SK-N-SH treated with all-trans-retinoic acid at 6 μM for 48 hours (cell line): ENCODE measurements at regions not wholly inside any gene's neighbourhood (a gene's known extent, or its start where the extent isn't known, plus 50 kb on each side); places are given as distances from the start of the nearest gene placed in this dataset.

Experiments used
- ATAC-seq: fragments of 200-7000 bp; cut with Tn5 transposase; 3 replicates; pipeline ENCODE4 v1.9.1; 2020; ENCODE audit warnings: mild to moderate bottlenecking, moderate library complexity
- ARNTL ChIP-seq: fragments of 450-650 bp; formaldehyde crosslinking; IDR thresholded peaks from 2 replicates; pipeline ENCODE4 v1.5.0; 2020; ENCODE audit warnings: low read depth, mild to moderate bottlenecking, moderate library complexity, borderline replicate concordance
- BACH2 ChIP-seq: fragments of 250-450 bp; sonication (Bioruptor Pico); IDR thresholded peaks from 2 replicates; pipeline ENCODE4 v1.9.0; 2021; ENCODE audit warnings: mild to moderate bottlenecking, borderline replicate concordance
- CSDC2 ChIP-seq: fragments of 250-450 bp; sonication (Bioruptor Pico); IDR thresholded peaks from 2 replicates; pipeline ENCODE4 v1.5.0; 2020; ENCODE audit warnings: mild to moderate bottlenecking, moderate library complexity
- ESRRG ChIP-seq: fragments of 250-450 bp; sonication (Bioruptor Pico); IDR thresholded peaks from 2 replicates; pipeline ENCODE4 v1.6.1; 2021; ENCODE audit warnings: mild to moderate bottlenecking
- GLIS3 ChIP-seq: fragments of 250-450 bp; sonication (Bioruptor Pico); IDR thresholded peaks from 2 replicates; pipeline ENCODE4 v1.5.0; 2020; ENCODE audit warnings: mild to moderate bottlenecking, moderate library complexity
- ISL1 ChIP-seq: fragments of 250-450 bp; sonication (Bioruptor Pico); IDR thresholded peaks from 2 replicates; pipeline ENCODE4 v2.1.2; 2022; ENCODE audit warnings: mild to moderate bottlenecking, moderate library complexity
- OSR1 ChIP-seq: fragments of 250-450 bp; sonication (Bioruptor Pico); IDR thresholded peaks from 2 replicates; pipeline ENCODE4 v1.8.0; 2022; ENCODE audit warnings: moderate library complexity, mild to moderate bottlenecking, inconsistent platforms
- PPARA ChIP-seq: fragments of 250-450 bp; sonication (Bioruptor Pico); IDR thresholded peaks from 2 replicates; pipeline ENCODE4 v1.5.0; 2020; ENCODE audit warnings: mild to moderate bottlenecking, borderline replicate concordance
- RARB ChIP-seq: fragments of 250-450 bp; sonication (Bioruptor Pico); IDR thresholded peaks from 2 replicates; pipeline ENCODE4 v1.8.0; 2021; ENCODE audit warnings: mild to moderate bottlenecking, moderate library complexity
- SNAI2 ChIP-seq: fragments of 250-450 bp; sonication (Bioruptor Pico); IDR thresholded peaks from 2 replicates; pipeline ENCODE4 v1.5.0; 2020; ENCODE audit warnings: mild to moderate bottlenecking, moderate library complexity
- TCF4 ChIP-seq: fragments of 250-450 bp; sonication (Bioruptor Pico); IDR thresholded peaks from 2 replicates; pipeline ENCODE4 v1.8.0; 2021; ENCODE audit warnings: mild to moderate bottlenecking, moderate library complexity, borderline replicate concordance
- TOX ChIP-seq: fragments of 250-450 bp; sonication (Bioruptor Pico); IDR thresholded peaks from 2 replicates; pipeline ENCODE4 v1.8.0; 2021; ENCODE audit warnings: mild to moderate bottlenecking, moderate library complexity, borderline replicate concordance
- ZC3H10 ChIP-seq: fragments of 250-450 bp; sonication (Bioruptor Pico); IDR thresholded peaks from 2 replicates; pipeline ENCODE4 v1.5.1; 2021; ENCODE audit warnings: mild to moderate bottlenecking, moderate library complexity
- ZFP3 ChIP-seq: fragments of 250-450 bp; sonication (Bioruptor Pico); IDR thresholded peaks from 2 replicates; pipeline ENCODE4 v1.5.0; 2020; ENCODE audit warnings: mild to moderate bottlenecking, moderate library complexity
- ZNF565 ChIP-seq: fragments of 450-650 bp; formaldehyde crosslinking; conservative IDR thresholded peaks from 2 replicates; pipeline ENCODE4 v1.5.0; 2020; ENCODE audit warnings: low read depth, mild to moderate bottlenecking, moderate library complexity
- ZNF70 ChIP-seq: fragments of 450-650 bp; formaldehyde crosslinking; IDR thresholded peaks from 2 replicates; pipeline ENCODE4 v1.5.0; 2020; ENCODE audit warnings: mild to moderate bottlenecking, moderate library complexity
- ZNF8 ChIP-seq: fragments of 450-650 bp; formaldehyde crosslinking; IDR thresholded peaks from 2 replicates; pipeline ENCODE4 v1.5.0; 2020; ENCODE audit warnings: mild to moderate bottlenecking, moderate library complexity
- TF ChIP-seq, protein P1 (sequence below): fragments of 250-450 bp; sonication (Bioruptor Pico); IDR thresholded peaks from 2 replicates; pipeline ENCODE4 v1.5.1; 2021; ENCODE audit warnings: mild to moderate bottlenecking, moderate library complexity
- TF ChIP-seq, protein P2 (sequence below): fragments of 250-450 bp; sonication (Bioruptor Pico); IDR thresholded peaks from 2 replicates; pipeline ENCODE4 v1.5.1; 2020; ENCODE audit warnings: low read depth, mild to moderate bottlenecking, moderate library complexity
- TF ChIP-seq, protein P3 (sequence below): fragments of 250-450 bp; sonication (Bioruptor Pico); IDR thresholded peaks from 2 replicates; pipeline ENCODE4 v1.8.0; 2020; ENCODE audit warnings: mild to moderate bottlenecking, moderate library complexity, borderline replicate concordance
- TF ChIP-seq, protein P4 (sequence below): fragments of 250-450 bp; sonication (Bioruptor Pico); IDR thresholded peaks from 2 replicates; pipeline ENCODE4 v1.8.0; 2021; ENCODE audit warnings: low read depth, mild to moderate bottlenecking, moderate library complexity, borderline replicate concordance
- TF ChIP-seq, protein P5 (sequence below): fragments of 250-450 bp; sonication (Bioruptor Pico); IDR thresholded peaks from 2 replicates; pipeline ENCODE4 v1.5.0; 2020; ENCODE audit warnings: mild to moderate bottlenecking, moderate library complexity

DNA sequence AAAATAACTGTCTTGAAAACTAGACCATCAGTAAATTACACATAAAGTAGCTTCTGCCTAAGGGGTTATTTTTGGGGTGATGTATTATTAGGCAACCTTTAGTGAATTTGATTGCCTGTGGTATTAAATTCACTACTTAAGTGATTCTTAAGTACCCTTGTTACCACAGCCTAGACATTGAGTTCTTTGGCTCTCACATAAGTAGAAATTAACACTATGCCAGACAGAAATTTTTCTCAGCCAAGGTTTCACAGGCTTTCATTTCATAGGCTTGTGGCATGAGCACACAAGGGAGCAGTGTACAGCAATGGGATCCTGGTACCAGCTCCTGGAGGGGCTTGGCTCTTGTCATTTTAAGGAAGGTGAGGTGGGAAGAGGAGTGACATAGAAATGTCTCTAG, 218.5 kb downstream of the AASDHPPT start (continued):
- TF ChIP-seq, protein P1, sequence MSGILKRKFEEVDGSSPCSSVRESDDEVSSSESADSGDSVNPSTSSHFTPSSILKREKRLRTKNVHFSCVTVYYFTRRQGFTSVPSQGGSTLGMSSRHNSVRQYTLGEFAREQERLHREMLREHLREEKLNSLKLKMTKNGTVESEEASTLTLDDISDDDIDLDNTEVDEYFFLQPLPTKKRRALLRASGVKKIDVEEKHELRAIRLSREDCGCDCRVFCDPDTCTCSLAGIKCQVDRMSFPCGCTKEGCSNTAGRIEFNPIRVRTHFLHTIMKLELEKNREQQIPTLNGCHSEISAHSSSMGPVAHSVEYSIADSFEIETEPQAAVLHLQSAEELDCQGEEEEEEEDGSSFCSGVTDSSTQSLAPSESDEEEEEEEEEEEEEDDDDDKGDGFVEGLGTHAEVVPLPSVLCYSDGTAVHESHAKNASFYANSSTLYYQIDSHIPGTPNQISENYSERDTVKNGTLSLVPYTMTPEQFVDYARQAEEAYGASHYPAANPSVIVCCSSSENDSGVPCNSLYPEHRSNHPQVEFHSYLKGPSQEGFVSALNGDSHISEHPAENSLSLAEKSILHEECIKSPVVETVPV (CRISPR knock-in tag) = no peak
- TF ChIP-seq ZNF70 (CRISPR knock-in tag) (no peak), BACH2 (CRISPR knock-in tag) (no peak), ZFP3 (no peak), ZNF8 (CRISPR knock-in tag) (no peak)

DNA sequence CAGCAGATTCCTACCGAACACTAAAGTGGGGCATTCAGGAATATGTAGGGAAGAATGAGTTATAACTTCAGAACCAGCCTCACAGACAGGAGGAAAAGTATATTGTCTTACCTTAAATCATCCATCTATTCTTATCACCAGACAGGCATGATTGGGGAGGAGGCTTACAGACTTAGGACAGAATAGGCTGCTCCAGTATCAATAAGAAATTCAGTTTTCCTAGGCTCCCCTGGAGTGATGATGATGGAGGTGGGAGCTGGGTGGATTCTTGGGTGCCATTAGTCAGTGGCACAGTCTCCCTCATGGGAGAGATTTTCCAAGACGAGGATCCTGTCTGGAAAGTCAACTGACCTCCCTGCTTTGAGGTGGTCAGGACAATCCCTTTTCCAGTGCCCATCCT, 225.0 kb downstream of the AASDHPPT start:
- ATAC-seq = no peak
- TF ChIP-seq TCF4 (CRISPR knock-in tag) (no peak), TOX (CRISPR knock-in tag) (no peak), OSR1 (CRISPR knock-in tag) (no peak), RARB (CRISPR knock-in tag) (no peak), ISL1 (CRISPR knock-in tag) (no peak), CSDC2 (CRISPR knock-in tag) (no peak), BACH2 (CRISPR knock-in tag) (no peak), PPARA (CRISPR knock-in tag) (no peak), ZC3H10 (no peak), ESRRG (no peak)
- TF ChIP-seq, protein P1 (CRISPR knock-in tag) = no peak

DNA sequence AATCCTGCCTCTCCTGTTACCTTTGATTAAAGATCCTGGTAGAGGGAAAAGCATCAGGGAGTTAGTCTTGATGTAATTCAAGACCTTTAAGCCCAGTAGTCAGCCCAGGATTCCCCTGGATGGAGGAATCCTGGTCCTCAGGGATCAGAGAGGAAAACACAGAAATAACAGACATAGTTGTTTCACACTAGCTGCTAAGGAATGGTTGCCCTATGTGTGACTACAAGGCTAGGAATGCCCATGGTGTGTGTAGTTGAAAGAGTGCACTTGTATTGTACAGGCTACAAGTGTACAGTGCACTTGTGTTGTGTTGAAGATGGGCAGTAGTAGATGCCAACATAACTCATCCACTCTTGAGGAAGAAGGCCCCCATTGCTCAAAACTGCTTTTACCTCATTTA, 226.8 kb downstream of the AASDHPPT start:
- ATAC-seq = peak; percentile 80
- TF ChIP-seq TOX (CRISPR knock-in tag) = no peak
- TF ChIP-seq, protein P2, sequence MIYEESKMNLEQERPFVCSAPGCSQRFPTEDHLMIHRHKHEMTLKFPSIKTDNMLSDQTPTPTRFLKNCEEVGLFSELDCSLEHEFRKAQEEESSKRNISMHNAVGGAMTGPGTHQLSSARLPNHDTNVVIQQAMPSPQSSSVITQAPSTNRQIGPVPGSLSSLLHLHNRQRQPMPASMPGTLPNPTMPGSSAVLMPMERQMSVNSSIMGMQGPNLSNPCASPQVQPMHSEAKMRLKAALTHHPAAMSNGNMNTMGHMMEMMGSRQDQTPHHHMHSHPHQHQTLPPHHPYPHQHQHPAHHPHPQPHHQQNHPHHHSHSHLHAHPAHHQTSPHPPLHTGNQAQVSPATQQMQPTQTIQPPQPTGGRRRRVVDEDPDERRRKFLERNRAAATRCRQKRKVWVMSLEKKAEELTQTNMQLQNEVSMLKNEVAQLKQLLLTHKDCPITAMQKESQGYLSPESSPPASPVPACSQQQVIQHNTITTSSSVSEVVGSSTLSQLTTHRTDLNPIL (CRISPR knock-in tag) = no peak
- no peak for TF ChIP-seq ZC3H10
- no peak for TF ChIP-seq ARNTL
- no peak for TF ChIP-seq ESRRG
- TF ChIP-seq BACH2 (CRISPR knock-in tag) = no peak
- TF ChIP-seq GLIS3 (CRISPR knock-in tag) = no peak
- TF ChIP-seq, protein P3, sequence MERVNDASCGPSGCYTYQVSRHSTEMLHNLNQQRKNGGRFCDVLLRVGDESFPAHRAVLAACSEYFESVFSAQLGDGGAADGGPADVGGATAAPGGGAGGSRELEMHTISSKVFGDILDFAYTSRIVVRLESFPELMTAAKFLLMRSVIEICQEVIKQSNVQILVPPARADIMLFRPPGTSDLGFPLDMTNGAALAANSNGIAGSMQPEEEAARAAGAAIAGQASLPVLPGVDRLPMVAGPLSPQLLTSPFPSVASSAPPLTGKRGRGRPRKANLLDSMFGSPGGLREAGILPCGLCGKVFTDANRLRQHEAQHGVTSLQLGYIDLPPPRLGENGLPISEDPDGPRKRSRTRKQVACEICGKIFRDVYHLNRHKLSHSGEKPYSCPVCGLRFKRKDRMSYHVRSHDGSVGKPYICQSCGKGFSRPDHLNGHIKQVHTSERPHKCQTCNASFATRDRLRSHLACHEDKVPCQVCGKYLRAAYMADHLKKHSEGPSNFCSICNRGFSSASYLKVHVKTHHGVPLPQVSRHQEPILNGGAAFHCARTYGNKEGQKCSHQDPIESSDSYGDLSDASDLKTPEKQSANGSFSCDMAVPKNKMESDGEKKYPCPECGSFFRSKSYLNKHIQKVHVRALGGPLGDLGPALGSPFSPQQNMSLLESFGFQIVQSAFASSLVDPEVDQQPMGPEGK (CRISPR knock-in tag) = no peak
- TF ChIP-seq CSDC2 (CRISPR knock-in tag) = no peak
- no peak for TF ChIP-seq ZNF565
- TF ChIP-seq, protein P4, sequence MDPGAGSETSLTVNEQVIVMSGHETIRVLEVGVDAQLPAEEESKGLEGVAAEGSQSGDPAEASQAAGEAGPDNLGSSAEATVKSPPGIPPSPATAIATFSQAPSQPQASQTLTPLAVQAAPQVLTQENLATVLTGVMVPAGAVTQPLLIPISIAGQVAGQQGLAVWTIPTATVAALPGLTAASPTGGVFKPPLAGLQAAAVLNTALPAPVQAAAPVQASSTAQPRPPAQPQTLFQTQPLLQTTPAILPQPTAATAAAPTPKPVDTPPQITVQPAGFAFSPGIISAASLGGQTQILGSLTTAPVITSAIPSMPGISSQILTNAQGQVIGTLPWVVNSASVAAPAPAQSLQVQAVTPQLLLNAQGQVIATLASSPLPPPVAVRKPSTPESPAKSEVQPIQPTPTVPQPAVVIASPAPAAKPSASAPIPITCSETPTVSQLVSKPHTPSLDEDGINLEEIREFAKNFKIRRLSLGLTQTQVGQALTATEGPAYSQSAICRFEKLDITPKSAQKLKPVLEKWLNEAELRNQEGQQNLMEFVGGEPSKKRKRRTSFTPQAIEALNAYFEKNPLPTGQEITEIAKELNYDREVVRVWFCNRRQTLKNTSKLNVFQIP (CRISPR knock-in tag) = no peak
- TF ChIP-seq, protein P1 (CRISPR knock-in tag) = no peak
- TF ChIP-seq TCF4 (CRISPR knock-in tag) = no peak
- TF ChIP-seq RARB (CRISPR knock-in tag) = no peak
- TF ChIP-seq ZNF70 (CRISPR knock-in tag) = no peak
- TF ChIP-seq SNAI2 (CRISPR knock-in tag) = no peak
- TF ChIP-seq OSR1 (CRISPR knock-in tag) = no peak
- no peak for TF ChIP-seq ZNF8 (CRISPR knock-in tag)
- TF ChIP-seq ISL1 (CRISPR knock-in tag) = no peak
- TF ChIP-seq, protein P5, sequence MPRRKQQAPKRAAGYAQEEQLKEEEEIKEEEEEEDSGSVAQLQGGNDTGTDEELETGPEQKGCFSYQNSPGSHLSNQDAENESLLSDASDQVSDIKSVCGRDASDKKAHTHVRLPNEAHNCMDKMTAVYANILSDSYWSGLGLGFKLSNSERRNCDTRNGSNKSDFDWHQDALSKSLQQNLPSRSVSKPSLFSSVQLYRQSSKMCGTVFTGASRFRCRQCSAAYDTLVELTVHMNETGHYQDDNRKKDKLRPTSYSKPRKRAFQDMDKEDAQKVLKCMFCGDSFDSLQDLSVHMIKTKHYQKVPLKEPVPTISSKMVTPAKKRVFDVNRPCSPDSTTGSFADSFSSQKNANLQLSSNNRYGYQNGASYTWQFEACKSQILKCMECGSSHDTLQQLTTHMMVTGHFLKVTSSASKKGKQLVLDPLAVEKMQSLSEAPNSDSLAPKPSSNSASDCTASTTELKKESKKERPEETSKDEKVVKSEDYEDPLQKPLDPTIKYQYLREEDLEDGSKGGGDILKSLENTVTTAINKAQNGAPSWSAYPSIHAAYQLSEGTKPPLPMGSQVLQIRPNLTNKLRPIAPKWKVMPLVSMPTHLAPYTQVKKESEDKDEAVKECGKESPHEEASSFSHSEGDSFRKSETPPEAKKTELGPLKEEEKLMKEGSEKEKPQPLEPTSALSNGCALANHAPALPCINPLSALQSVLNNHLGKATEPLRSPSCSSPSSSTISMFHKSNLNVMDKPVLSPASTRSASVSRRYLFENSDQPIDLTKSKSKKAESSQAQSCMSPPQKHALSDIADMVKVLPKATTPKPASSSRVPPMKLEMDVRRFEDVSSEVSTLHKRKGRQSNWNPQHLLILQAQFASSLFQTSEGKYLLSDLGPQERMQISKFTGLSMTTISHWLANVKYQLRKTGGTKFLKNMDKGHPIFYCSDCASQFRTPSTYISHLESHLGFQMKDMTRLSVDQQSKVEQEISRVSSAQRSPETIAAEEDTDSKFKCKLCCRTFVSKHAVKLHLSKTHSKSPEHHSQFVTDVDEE (CRISPR knock-in tag) = no peak
